MCF 10A (cell line): ENCODE measurements at regions not wholly inside any gene's neighbourhood (a gene's known extent, or its start where the extent isn't known, plus 50 kb on each side); places are given as distances from the start of the nearest gene placed in this dataset.

Source experiments
- BruUV-seq: library from RNA; stranded (reverse); fragments of 400-500 nt; replicated peaks from 2 replicates; lab custom pipeline; 2021; lab: Mats Ljungman, UMichigan
- CTCF ChIA-PET: fragments of 300-600 bp; sonication (Branson Sonifier 250); formaldehyde crosslinking; extraction: SDS; loops from one replicate; lab custom pipeline; 2021; ENCODE audit warnings: antibody characterized with exemption, inconsistent platforms; lab: Yijun Ruan, JAX
- POLR2A ChIA-PET: fragments of 300-600, 350-650 bp; sonication (Branson Sonifier 250); formaldehyde crosslinking; extraction: SDS; loops from one replicate; lab custom pipeline; 2020; ENCODE audit warnings: antibody characterized with exemption, inconsistent platforms; lab: Yijun Ruan, JAX
- DNase-seq: peaks from one replicate; pipeline ENCODE4 v3.0.0-alpha.2; 2018; ENCODE audit not compliant: unreplicated experiment
- H3K27ac Mint-ChIP-seq: one replicate; pipeline ENCODE4 v1.8.0; 2022; ENCODE audit warnings: mild to moderate bottlenecking, low read depth, mixed read lengths; ENCODE audit not compliant: unreplicated experiment
- H3K27me3 Mint-ChIP-seq: one replicate; pipeline ENCODE4 v1.8.0; 2022; ENCODE audit warnings: mixed read lengths; ENCODE audit not compliant: insufficient read depth, unreplicated experiment
- H3K36me3 Mint-ChIP-seq: one replicate; pipeline ENCODE4 v1.8.0; 2022; ENCODE audit warnings: mild to moderate bottlenecking, moderate library complexity, mixed read lengths; ENCODE audit not compliant: insufficient read depth, unreplicated experiment
- H3K4me1 Mint-ChIP-seq: one replicate; pipeline ENCODE4 v1.8.0; 2022; ENCODE audit warnings: mixed read lengths; ENCODE audit not compliant: insufficient read depth, unreplicated experiment
- H3K4me3 Mint-ChIP-seq: one replicate; pipeline ENCODE4 v1.8.0; 2022; ENCODE audit warnings: mild to moderate bottlenecking, moderate library complexity, mixed read lengths; ENCODE audit not compliant: unreplicated experiment
- H3K9me3 Mint-ChIP-seq: one replicate; pipeline ENCODE4 v1.8.0; 2022; ENCODE audit warnings: mixed read lengths; ENCODE audit not compliant: unreplicated experiment
- intact Hi-C: fragments of 100-400 bp; cut with micrococcal nuclease; formaldehyde crosslinking; loops from 2 replicates; pipeline ENCODE4 v1.14.1; 2022
- TF ChIP-seq, protein P1 (sequence below): fragments of 200-600 bp; IDR thresholded peaks from one replicate; pipeline ENCODE4 v1.8.0; 2022; ENCODE audit warnings: antibody characterized with exemption, mild to moderate bottlenecking; ENCODE audit not compliant: unreplicated experiment

GRCh38 chr7:116315293-116315692 lies 105.0 kb downstream of the TES start:
- H3K36me3 Mint-ChIP-seq = peaks cover 7% of the 10 kb centered on the region
- H3K4me1 Mint-ChIP-seq = peaks cover 17% of the 10 kb centered on the region
- H3K27me3 Mint-ChIP-seq = no peaks in the 10 kb centered on the region
- peak overlapping the region; percentile 42 for H3K4me3 Mint-ChIP-seq
- no peaks in the 10 kb centered on the region for H3K9me3 Mint-ChIP-seq
- H3K27ac Mint-ChIP-seq = peak overlapping the region; percentile 88
- DNase-seq = peak; percentile 81
- TF ChIP-seq, protein P1, sequence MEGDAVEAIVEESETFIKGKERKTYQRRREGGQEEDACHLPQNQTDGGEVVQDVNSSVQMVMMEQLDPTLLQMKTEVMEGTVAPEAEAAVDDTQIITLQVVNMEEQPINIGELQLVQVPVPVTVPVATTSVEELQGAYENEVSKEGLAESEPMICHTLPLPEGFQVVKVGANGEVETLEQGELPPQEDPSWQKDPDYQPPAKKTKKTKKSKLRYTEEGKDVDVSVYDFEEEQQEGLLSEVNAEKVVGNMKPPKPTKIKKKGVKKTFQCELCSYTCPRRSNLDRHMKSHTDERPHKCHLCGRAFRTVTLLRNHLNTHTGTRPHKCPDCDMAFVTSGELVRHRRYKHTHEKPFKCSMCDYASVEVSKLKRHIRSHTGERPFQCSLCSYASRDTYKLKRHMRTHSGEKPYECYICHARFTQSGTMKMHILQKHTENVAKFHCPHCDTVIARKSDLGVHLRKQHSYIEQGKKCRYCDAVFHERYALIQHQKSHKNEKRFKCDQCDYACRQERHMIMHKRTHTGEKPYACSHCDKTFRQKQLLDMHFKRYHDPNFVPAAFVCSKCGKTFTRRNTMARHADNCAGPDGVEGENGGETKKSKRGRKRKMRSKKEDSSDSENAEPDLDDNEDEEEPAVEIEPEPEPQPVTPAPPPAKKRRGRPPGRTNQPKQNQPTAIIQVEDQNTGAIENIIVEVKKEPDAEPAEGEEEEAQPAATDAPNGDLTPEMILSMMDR = no peak
- intact Hi-C loops = loop anchor here (10.0 kb wide), 1 partner anchor 110 kb away; no protein-coding TSS in a partner anchor
- CTCF ChIA-PET = interaction anchor here (0.7 to 1.7 kb wide), 8 partner anchors 24 to 212 kb away, joined by 3 to 6 read pairs (median 4); no protein-coding TSS in a partner anchor
- POLR2A ChIA-PET = interaction anchor here (0.6 to 3.5 kb wide), 22 partner anchors 9 to 255 kb away, joined by 3 to 47 read pairs (median 5); no protein-coding TSS in a partner anchor
- no TSS peak for BruUV-seq

DNA sequence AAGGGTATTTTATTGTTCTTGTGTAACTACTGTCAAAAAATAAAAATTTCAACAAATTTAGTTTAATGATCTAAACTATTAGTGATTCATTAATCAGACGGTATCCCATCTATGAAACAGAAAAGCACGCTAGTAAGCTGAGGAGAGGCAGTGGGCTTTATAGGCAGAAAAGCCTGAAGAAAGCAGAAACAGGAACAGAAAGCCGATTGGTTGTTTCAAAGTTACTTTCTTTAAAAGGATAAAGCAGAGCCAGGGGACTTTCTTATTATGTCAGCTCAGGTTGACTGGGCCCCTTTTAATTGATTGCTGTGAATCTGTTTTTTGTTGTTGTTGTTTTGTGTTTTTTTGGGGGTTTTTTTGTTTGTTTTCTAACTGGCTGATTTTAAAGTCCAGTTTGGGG lies 105.5 kb downstream of the TES start:
- TF ChIP-seq, protein P1 = no peak
- peaks cover 17% of the 10 kb centered on the region for H3K4me1 Mint-ChIP-seq
- POLR2A ChIA-PET = interaction anchor here (0.6 to 3.5 kb wide), 21 partner anchors 8 to 255 kb away, joined by 3 to 47 read pairs (median 5); no protein-coding TSS in a partner anchor
- CTCF ChIA-PET = interaction anchor here (0.7 to 1.7 kb wide), 7 partner anchors 25 to 212 kb away, joined by 4 to 6 read pairs (median 5); no protein-coding TSS in a partner anchor
- BruUV-seq = TSS peak; percentile 92
- H3K27me3 Mint-ChIP-seq = no peaks in the 10 kb centered on the region
- peak overlapping the region; percentile 42 for H3K4me3 Mint-ChIP-seq
- peaks cover 7% of the 10 kb centered on the region for H3K36me3 Mint-ChIP-seq
- intact Hi-C loops = loop anchor here (10.0 kb wide), 1 partner anchor 109 kb away; no protein-coding TSS in a partner anchor
- H3K9me3 Mint-ChIP-seq = no peaks in the 10 kb centered on the region
- no peak for DNase-seq
- H3K27ac Mint-ChIP-seq = peak overlapping the region; percentile 88

DNA sequence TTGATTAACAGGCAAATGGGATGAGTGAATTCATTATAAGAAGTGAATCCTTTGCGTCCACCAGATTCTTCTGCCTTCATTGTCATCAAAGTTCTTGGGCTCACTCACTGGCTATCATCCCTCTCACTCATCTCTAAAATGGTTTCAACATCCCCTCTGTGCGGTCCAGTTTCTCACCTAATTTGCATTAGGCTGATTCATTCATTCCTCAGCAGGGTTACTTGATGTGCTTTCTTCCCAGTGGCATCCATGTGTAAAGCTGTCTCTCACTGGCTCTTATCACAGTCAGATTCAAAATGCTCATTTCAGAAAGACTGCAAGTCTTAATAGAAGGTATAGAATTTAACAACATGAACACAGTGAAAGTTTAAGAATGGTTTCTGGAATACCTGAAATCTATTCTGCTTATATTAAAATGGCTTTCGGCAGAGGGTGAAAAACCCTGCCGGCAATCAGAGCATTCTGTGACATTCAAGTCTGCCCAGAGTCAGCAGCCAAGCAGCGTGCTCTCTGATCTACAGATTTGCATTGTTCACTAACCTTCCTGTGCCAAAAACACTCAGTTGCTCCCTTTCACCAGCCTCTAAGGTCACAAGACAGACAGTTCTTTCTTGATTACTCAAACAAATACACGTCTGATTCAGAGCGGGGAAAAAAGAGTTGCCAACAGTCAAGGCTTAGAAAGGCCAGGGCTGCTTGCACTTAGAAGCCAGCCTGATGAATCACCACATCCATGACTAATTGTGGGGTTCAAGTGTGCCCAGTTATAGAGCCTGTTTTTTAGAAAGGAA lies 106.7 kb downstream of the TES start:
- peak overlapping the region; percentile 42 for H3K4me3 Mint-ChIP-seq
- CTCF ChIA-PET = interaction anchor here (0.7 kb wide), 1 partner anchor 185 kb away, joined by 3 read pairs; no protein-coding TSS in a partner anchor
- peaks cover 17% of the 10 kb centered on the region for H3K4me1 Mint-ChIP-seq
- POLR2A ChIA-PET = interaction anchor here (0.6 to 3.5 kb wide), 13 partner anchors 22 to 209 kb away, joined by 3 to 47 read pairs (median 5); no protein-coding TSS in a partner anchor
- TF ChIP-seq, protein P1 = no peak
- H3K36me3 Mint-ChIP-seq = peaks cover 7% of the 10 kb centered on the region
- no peaks in the 10 kb centered on the region for H3K9me3 Mint-ChIP-seq
- no peaks in the 10 kb centered on the region for H3K27me3 Mint-ChIP-seq
- intact Hi-C loops = loop anchor here (1.0 to 10.0 kb wide), 7 partner anchors 38 to 209 kb away; no protein-coding TSS in a partner anchor
- BruUV-seq = TSS peak; percentile 80
- peak; percentile 99 for DNase-seq
- H3K27ac Mint-ChIP-seq = peak overlapping the region; percentile 88

- peak overlapping the region; percentile 88 for H3K27ac Mint-ChIP-seq
- H3K4me1 Mint-ChIP-seq = peaks cover 23% of the 10 kb centered on the region
These were observed 107.6 kb downstream of the TES start for GRCh38 chr7:116317907-116318306.

More at GRCh38 chr7:116317907-116318306, 107.6 kb downstream of the TES start:
- no peaks in the 10 kb centered on the region for H3K9me3 Mint-ChIP-seq
- no peaks in the 10 kb centered on the region for H3K27me3 Mint-ChIP-seq
- BruUV-seq = no TSS peak
- H3K4me3 Mint-ChIP-seq = no peak overlapping the region
- DNase-seq = no peak
- H3K36me3 Mint-ChIP-seq = peaks cover 7% of the 10 kb centered on the region
- CTCF ChIA-PET = interaction anchor here (0.7 kb wide), 1 partner anchor 516 kb away, joined by 3 read pairs; no protein-coding TSS in a partner anchor
- POLR2A ChIA-PET = interaction anchor here (1.3 to 2.9 kb wide), 4 partner anchors 38 to 206 kb away, joined by 4 to 7 read pairs (median 6); no protein-coding TSS in a partner anchor
- intact Hi-C loops = loop anchor here (1.0 to 10.0 kb wide), 7 partner anchors 37 to 208 kb away; no protein-coding TSS in a partner anchor
- TF ChIP-seq, protein P1 = no peak
